SK-N-SH treated with all-trans-retinoic acid at 6 μM for 48 hours (cell line): ENCODE measurements at regions not wholly inside any gene's neighbourhood (a gene's known extent, or its start where the extent isn't known, plus 50 kb on each side); places are given as distances from the start of the nearest gene placed in this dataset.

Source experiments
- CSDC2 ChIP-seq: fragments of 250-450 bp; sonication (Bioruptor Pico); IDR thresholded peaks from 2 replicates; pipeline ENCODE4 v1.5.0; 2020; ENCODE audit warnings: mild to moderate bottlenecking, moderate library complexity
- ISL1 ChIP-seq: fragments of 250-450 bp; sonication (Bioruptor Pico); IDR thresholded peaks from 2 replicates; pipeline ENCODE4 v2.1.2; 2022; ENCODE audit warnings: mild to moderate bottlenecking, moderate library complexity
- TOX ChIP-seq: fragments of 250-450 bp; sonication (Bioruptor Pico); IDR thresholded peaks from 2 replicates; pipeline ENCODE4 v1.8.0; 2021; ENCODE audit warnings: mild to moderate bottlenecking, moderate library complexity, borderline replicate concordance
- TF ChIP-seq, protein P1 (sequence below): fragments of 250-450 bp; sonication (Bioruptor Pico); IDR thresholded peaks from 2 replicates; pipeline ENCODE4 v1.5.1; 2020; ENCODE audit warnings: low read depth, mild to moderate bottlenecking, moderate library complexity
- TF ChIP-seq, protein P2 (sequence below): fragments of 250-450 bp; sonication (Bioruptor Pico); IDR thresholded peaks from 2 replicates; pipeline ENCODE4 v1.5.0; 2020; ENCODE audit warnings: mild to moderate bottlenecking, moderate library complexity

- no peak for TF ChIP-seq CSDC2 (CRISPR knock-in tag)
- TF ChIP-seq ISL1 (CRISPR knock-in tag), result no peak
- TF ChIP-seq TOX (CRISPR knock-in tag), result no peak
- TF ChIP-seq, protein P1, sequence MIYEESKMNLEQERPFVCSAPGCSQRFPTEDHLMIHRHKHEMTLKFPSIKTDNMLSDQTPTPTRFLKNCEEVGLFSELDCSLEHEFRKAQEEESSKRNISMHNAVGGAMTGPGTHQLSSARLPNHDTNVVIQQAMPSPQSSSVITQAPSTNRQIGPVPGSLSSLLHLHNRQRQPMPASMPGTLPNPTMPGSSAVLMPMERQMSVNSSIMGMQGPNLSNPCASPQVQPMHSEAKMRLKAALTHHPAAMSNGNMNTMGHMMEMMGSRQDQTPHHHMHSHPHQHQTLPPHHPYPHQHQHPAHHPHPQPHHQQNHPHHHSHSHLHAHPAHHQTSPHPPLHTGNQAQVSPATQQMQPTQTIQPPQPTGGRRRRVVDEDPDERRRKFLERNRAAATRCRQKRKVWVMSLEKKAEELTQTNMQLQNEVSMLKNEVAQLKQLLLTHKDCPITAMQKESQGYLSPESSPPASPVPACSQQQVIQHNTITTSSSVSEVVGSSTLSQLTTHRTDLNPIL, result no peak
- TF ChIP-seq, protein P2, sequence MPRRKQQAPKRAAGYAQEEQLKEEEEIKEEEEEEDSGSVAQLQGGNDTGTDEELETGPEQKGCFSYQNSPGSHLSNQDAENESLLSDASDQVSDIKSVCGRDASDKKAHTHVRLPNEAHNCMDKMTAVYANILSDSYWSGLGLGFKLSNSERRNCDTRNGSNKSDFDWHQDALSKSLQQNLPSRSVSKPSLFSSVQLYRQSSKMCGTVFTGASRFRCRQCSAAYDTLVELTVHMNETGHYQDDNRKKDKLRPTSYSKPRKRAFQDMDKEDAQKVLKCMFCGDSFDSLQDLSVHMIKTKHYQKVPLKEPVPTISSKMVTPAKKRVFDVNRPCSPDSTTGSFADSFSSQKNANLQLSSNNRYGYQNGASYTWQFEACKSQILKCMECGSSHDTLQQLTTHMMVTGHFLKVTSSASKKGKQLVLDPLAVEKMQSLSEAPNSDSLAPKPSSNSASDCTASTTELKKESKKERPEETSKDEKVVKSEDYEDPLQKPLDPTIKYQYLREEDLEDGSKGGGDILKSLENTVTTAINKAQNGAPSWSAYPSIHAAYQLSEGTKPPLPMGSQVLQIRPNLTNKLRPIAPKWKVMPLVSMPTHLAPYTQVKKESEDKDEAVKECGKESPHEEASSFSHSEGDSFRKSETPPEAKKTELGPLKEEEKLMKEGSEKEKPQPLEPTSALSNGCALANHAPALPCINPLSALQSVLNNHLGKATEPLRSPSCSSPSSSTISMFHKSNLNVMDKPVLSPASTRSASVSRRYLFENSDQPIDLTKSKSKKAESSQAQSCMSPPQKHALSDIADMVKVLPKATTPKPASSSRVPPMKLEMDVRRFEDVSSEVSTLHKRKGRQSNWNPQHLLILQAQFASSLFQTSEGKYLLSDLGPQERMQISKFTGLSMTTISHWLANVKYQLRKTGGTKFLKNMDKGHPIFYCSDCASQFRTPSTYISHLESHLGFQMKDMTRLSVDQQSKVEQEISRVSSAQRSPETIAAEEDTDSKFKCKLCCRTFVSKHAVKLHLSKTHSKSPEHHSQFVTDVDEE, result no peak
These were observed 62.7 kb upstream of the EXOC4 start for GRCh38 chr7:133190172-133190528.
